Panc1 (cell line): ENCODE measurements at regions not wholly inside any gene's neighbourhood (a gene's known extent, or its start where the extent isn't known, plus 50 kb on each side); places are given as distances from the start of the nearest gene placed in this dataset.

Experiments used
- TCF7L2 ChIP-seq: IDR thresholded peaks from 2 replicates; pipeline ENCODE4 v1.6.1; 2011; ENCODE audit warnings: mild to moderate bottlenecking, low read depth, low read length, inconsistent platforms
- TF ChIP-seq, protein P1 (sequence below): fragments of 450-650 bp; IDR thresholded peaks from 2 replicates; pipeline ENCODE4 v1.5.1; 2017; ENCODE audit warnings: mild to moderate bottlenecking

DNA sequence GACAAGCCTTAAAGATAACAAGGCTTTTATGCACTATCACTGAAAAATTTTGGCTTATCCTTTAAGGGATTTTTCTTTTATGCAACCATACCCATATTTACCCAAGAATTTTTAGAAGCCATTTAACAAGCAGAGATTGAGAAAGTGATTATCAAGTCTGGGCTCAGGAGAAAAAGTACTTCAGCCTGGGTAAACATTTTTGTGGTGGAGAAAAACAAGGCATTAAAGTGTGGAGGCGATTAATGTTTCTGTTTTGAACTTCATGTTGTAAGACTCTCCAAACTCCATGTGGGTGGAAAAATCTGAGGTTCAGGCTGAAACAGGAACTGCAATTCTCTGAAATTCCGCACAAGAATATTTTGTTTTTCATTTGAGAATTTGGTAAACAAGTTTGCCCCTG lies 260.4 kb upstream of the KCNMB2 start:
- TF ChIP-seq, protein P1, sequence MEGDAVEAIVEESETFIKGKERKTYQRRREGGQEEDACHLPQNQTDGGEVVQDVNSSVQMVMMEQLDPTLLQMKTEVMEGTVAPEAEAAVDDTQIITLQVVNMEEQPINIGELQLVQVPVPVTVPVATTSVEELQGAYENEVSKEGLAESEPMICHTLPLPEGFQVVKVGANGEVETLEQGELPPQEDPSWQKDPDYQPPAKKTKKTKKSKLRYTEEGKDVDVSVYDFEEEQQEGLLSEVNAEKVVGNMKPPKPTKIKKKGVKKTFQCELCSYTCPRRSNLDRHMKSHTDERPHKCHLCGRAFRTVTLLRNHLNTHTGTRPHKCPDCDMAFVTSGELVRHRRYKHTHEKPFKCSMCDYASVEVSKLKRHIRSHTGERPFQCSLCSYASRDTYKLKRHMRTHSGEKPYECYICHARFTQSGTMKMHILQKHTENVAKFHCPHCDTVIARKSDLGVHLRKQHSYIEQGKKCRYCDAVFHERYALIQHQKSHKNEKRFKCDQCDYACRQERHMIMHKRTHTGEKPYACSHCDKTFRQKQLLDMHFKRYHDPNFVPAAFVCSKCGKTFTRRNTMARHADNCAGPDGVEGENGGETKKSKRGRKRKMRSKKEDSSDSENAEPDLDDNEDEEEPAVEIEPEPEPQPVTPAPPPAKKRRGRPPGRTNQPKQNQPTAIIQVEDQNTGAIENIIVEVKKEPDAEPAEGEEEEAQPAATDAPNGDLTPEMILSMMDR: no peak
- peak; percentile 86 for TF ChIP-seq TCF7L2
